OCI-LY3 (cell line): ENCODE measurements at regions not wholly inside any gene's neighbourhood (a gene's known extent, or its start where the extent isn't known, plus 50 kb on each side); places are given as distances from the start of the nearest gene placed in this dataset.
"Not testable (repeated sequence)": the region's sequence is repeated elsewhere in the genome, so short reads cannot be mapped to it uniquely, and the experiment has no call there.

Experiments
- H2AFZ ChIP-seq: fragments of 200-600, 300-600 bp; shearing (Covaris generic); 2 replicates; pipeline ENCODE4 v1.6.0; 2014; ENCODE audit warnings: antibody characterized with exemption, low read depth, low read length
- H3K27ac ChIP-seq: fragments of 200-600, 300-600 bp; sonication (generic); 2 replicates; pipeline ENCODE4 v1.5.1; 2014; ENCODE audit warnings: mild to moderate bottlenecking, low read length, moderate library complexity, mixed read lengths
- H3K27me3 ChIP-seq: fragments of 200-600, 300-600 bp; sonication (generic); 2 replicates; pipeline ENCODE4 v1.6.1; 2014; ENCODE audit warnings: low read depth, low read length, mixed read lengths
- H3K36me3 ChIP-seq: fragments of 200-600, 300-600 bp; sonication (generic); replicated peaks from 2 replicates; pipeline ENCODE3; 2014; ENCODE audit warnings: low read depth, low read length, mixed read lengths
- H3K4me1 ChIP-seq: fragments of 300-600, 200-600 bp; sonication (generic); 2 replicates; pipeline ENCODE4 v1.6.1; 2014; ENCODE audit warnings: low read length, mixed read lengths
- H3K4me2 ChIP-seq: fragments of 200-600, 300-600 bp; sonication (generic); 2 replicates; pipeline ENCODE4 v1.6.1; 2014; ENCODE audit warnings: low read length, mixed read lengths
- H3K4me3 ChIP-seq: fragments of 300-600, 200-600 bp; sonication (generic); 2 replicates; pipeline ENCODE4 v1.5.1; 2014; ENCODE audit warnings: antibody characterized with exemption, mild to moderate bottlenecking, low read length, moderate library complexity
- H3K79me2 ChIP-seq: fragments of 300-600, 200-600 bp; shearing (Covaris generic); 2 replicates; pipeline ENCODE4 v1.6.1; 2014; ENCODE audit warnings: mild to moderate bottlenecking, low read length, mixed read lengths
- H3K9ac ChIP-seq: fragments of 300-600, 200-600 bp; shearing (Covaris generic); 2 replicates; pipeline ENCODE4 v1.6.0; 2014; ENCODE audit warnings: mild to moderate bottlenecking, low read length, moderate library complexity
- H3K9me3 ChIP-seq: fragments of 200-600, 300-600 bp; shearing (Covaris generic); 2 replicates; pipeline ENCODE4 v1.6.1; 2014; ENCODE audit warnings: low read length, mixed read lengths; ENCODE audit not compliant: insufficient read depth
- H4K20me1 ChIP-seq: fragments of 200-600, 300-600 bp; sonication (generic); 2 replicates; pipeline ENCODE4 v1.6.1; 2016; ENCODE audit warnings: low read length, mixed read lengths; ENCODE audit not compliant: insufficient read depth
- CTCF ChIP-seq: fragments of 200-600, 300-600 bp; sonication (generic); IDR thresholded peaks from 2 replicates; pipeline ENCODE4 v1.5.1; 2014; ENCODE audit warnings: antibody characterized with exemption, low read length, low read depth
- EZH2phosphoT487 ChIP-seq: fragments of 200-600 bp; shearing (Covaris generic); IDR thresholded peaks from 2 replicates; pipeline ENCODE4 v1.6.1; 2018; ENCODE audit warnings: antibody characterized with exemption, mixed run types, low read depth

- Histone ChIP-seq H2AFZ (no peak overlapping the region), H3K4me2 (no peak overlapping the region), H3K9ac (no peak overlapping the region), H3K4me1 (no peaks in the 10 kb centered on the region), H4K20me1 (no peaks in the 10 kb centered on the region), H3K9me3 (peaks cover 3% of the 10 kb centered on the region; the same call in 1 of the 2 replicates), H3K27me3 (no peaks in the 10 kb centered on the region), H3K36me3 (no peaks in the 10 kb centered on the region), H3K79me2 (no peaks in the 10 kb centered on the region), H3K27ac (no peak overlapping the region), H3K4me3 (no peak overlapping the region)
- no peak for TF ChIP-seq EZH2phosphoT487
- TF ChIP-seq CTCF: no peak
Observed at GRCh38 chr4:174401471-174402130, 117.9 kb downstream of the CEP44 start.

GRCh38 chr4:174400603-174401302 lies 117.0 kb downstream of the CEP44 start:
- not testable (repeated sequence) for H3K27me3 ChIP-seq, H3K4me2 ChIP-seq, H3K27ac ChIP-seq, H3K36me3 ChIP-seq, H3K4me1 ChIP-seq, H2AFZ ChIP-seq, H3K9me3 ChIP-seq, H3K9ac ChIP-seq, H3K4me3 ChIP-seq, H3K79me2 ChIP-seq, H4K20me1 ChIP-seq

- H3K9me3 ChIP-seq: peaks cover 3% of the 10 kb centered on the region; the same call in 1 of the 2 replicates
- no peak overlapping the region for H3K4me2 ChIP-seq
- TF ChIP-seq CTCF: no peak
- H3K79me2 ChIP-seq: no peaks in the 10 kb centered on the region
- H3K9ac ChIP-seq: no peak overlapping the region
- H3K27me3 ChIP-seq: no peaks in the 10 kb centered on the region
- no peaks in the 10 kb centered on the region for H4K20me1 ChIP-seq
- H3K4me3 ChIP-seq: no peak overlapping the region
- no peak overlapping the region for H3K27ac ChIP-seq
- H2AFZ ChIP-seq: no peak overlapping the region
- peaks cover 16% of the 10 kb centered on the region for H3K4me1 ChIP-seq
- no peaks in the 10 kb centered on the region for H3K36me3 ChIP-seq
Observed at GRCh38 chr4:174398728-174399127, 115.0 kb downstream of the CEP44 start.

GRCh38 chr4:174397366-174398155 lies 113.8 kb downstream of the CEP44 start:
- Histone ChIP-seq H3K79me2 (no peaks in the 10 kb centered on the region), H2AFZ (no peak overlapping the region), H3K27ac (no peak overlapping the region), H3K4me2 (no peak overlapping the region), H4K20me1 (no peaks in the 10 kb centered on the region), H3K4me3 (no peak overlapping the region), H3K9me3 (peaks cover 3% of the 10 kb centered on the region; the same call in 1 of the 2 replicates), H3K36me3 (no peaks in the 10 kb centered on the region), H3K9ac (no peak overlapping the region), H3K4me1 (peaks cover 16% of the 10 kb centered on the region), H3K27me3 (no peaks in the 10 kb centered on the region)
- TF ChIP-seq EZH2phosphoT487: no peak
- TF ChIP-seq CTCF: no peak
